Posterior cingulate gyrus (tissue), 11 donors: ENCODE measurements at regions not wholly inside any gene's neighbourhood (a gene's known extent, or its start where the extent isn't known, plus 50 kb on each side); places are given as distances from the start of the nearest gene placed in this dataset.

Source experiments
- DNase-seq, 10 donors: peaks; one replicate each; pipeline versions ENCODE4 v3.0.0 to v3.0.0-alpha.2; 2020 to 2021; ENCODE audit warnings: mixed read lengths in 3 of 10
- intact Hi-C: fragments of 100-400 bp; cut with DNase I; formaldehyde crosslinking; loops from one replicate; pipeline ENCODE4 v1.15.1; 2023

- intact Hi-C loops = no loop called here
- DNase-seq = no peak
These were observed 93.0 kb upstream of the GRIK3 start for GRCh38 chr1:37127254-37127748.

GRCh38 chr1:37128091-37128490 lies 93.8 kb upstream of the GRIK3 start:
- intact Hi-C loops = no loop called here
- DNase-seq = peak in 1 of 10 donors; percentile 45

- intact Hi-C loops = loop anchor here (10.0 kb wide), 1 partner anchor 304 kb away; no protein-coding TSS in a partner anchor
- DNase-seq = no peak
These were observed 96.1 kb upstream of the GRIK3 start for GRCh38 chr1:37130221-37130948.

GRCh38 chr1:37131281-37131680 lies 97.0 kb upstream of the GRIK3 start:
- no peak for DNase-seq
- intact Hi-C loops = loop anchor here (10.0 kb wide), 1 partner anchor 304 kb away; no protein-coding TSS in a partner anchor

- DNase-seq = peak in 6 of 10 donors; percentile 34 to 89 (median 47)
- intact Hi-C loops = loop anchor here (10.0 kb wide), 1 partner anchor 301 kb away; no protein-coding TSS in a partner anchor
These were observed 99.2 kb upstream of the GRIK3 start for GRCh38 chr1:37133276-37134145.

GRCh38 chr1:37134599-37134998 lies 100.3 kb upstream of the GRIK3 start:
- intact Hi-C loops = loop anchor here (10.0 kb wide), 1 partner anchor 300 kb away; no protein-coding TSS in a partner anchor
- no peak for DNase-seq

GRCh38 chr1:37135032-37135431 lies 100.7 kb upstream of the GRIK3 start:
- intact Hi-C loops = loop anchor here (10.0 kb wide), 1 partner anchor 300 kb away; no protein-coding TSS in a partner anchor
- DNase-seq = no peak

- intact Hi-C loops = loop anchor here (10.0 kb wide), 1 partner anchor 298 kb away; no protein-coding TSS in a partner anchor
- DNase-seq = no peak
These were observed 102.7 kb upstream of the GRIK3 start for GRCh38 chr1:37137014-37137413.

- intact Hi-C loops = loop anchor here (10.0 kb wide), 1 partner anchor 297 kb away; no protein-coding TSS in a partner anchor
- no peak for DNase-seq
These were observed 103.3 kb upstream of the GRIK3 start for GRCh38 chr1:37137601-37138000.

- intact Hi-C loops = no loop called here
- DNase-seq = no peak
These were observed 109.5 kb upstream of the GRIK3 start for GRCh38 chr1:37143800-37144199.

- intact Hi-C loops = no loop called here
- no peak for DNase-seq
These were observed 111.8 kb upstream of the GRIK3 start for GRCh38 chr1:37146071-37146470.

- intact Hi-C loops = no loop called here
- DNase-seq = peak in 8 of 10 donors; percentile 20 to 92 (median 41)
These were observed 113.1 kb upstream of the GRIK3 start for GRCh38 chr1:37147392-37147831.

- intact Hi-C loops = no loop called here
- no peak for DNase-seq
These were observed 113.6 kb upstream of the GRIK3 start for GRCh38 chr1:37147906-37148305.

- intact Hi-C loops = no loop called here
- no peak for DNase-seq
These were observed 114.3 kb upstream of the GRIK3 start for GRCh38 chr1:37148663-37149062.

GRCh38 chr1:37149296-37149695 lies 115.0 kb upstream of the GRIK3 start:
- intact Hi-C loops = no loop called here
- DNase-seq = no peak

- DNase-seq = no peak
- intact Hi-C loops = loop anchor here (10.0 kb wide), 1 partner anchor 174 kb away; no protein-coding TSS in a partner anchor
These were observed 116.7 kb upstream of the GRIK3 start for GRCh38 chr1:37150986-37151385.

- no peak for DNase-seq
- intact Hi-C loops = loop anchor here (10.0 kb wide), 1 partner anchor 173 kb away; no protein-coding TSS in a partner anchor
These were observed 117.5 kb upstream of the GRIK3 start for GRCh38 chr1:37151789-37152188.

GRCh38 chr1:37152491-37152890 lies 118.2 kb upstream of the GRIK3 start:
- DNase-seq = no peak
- intact Hi-C loops = loop anchor here (10.0 kb wide), 1 partner anchor 172 kb away; no protein-coding TSS in a partner anchor

GRCh38 chr1:37153116-37154100 lies 119.1 kb upstream of the GRIK3 start:
- intact Hi-C loops = loop anchor here (10.0 kb wide), 1 partner anchor 171 kb away; no protein-coding TSS in a partner anchor
- DNase-seq = no peak
